ENCODE measurements at regions not wholly inside any gene's neighbourhood (a gene's known extent, or its start where the extent isn't known, plus 50 kb on each side); places are given as distances from the start of the nearest gene placed in this dataset.

DNA sequence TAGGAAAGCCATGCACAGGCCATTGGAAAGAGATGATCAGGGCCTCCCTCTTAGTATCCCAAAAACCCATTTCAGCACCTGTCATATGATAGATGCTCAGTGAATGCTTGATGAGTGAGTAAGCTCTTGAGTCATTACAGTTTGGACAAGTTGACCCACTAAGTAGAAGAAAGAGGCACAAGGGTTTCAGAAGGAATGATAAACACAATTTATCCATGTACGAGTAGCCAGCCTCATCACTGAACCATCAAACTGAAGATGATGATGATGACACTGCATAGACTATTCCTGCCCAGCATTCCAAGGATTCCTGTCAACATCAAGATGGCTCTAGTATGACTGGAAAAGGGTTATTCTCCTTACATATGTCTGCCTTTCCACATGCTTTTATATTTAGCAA, 596.0 kb downstream of the BCL11A start:
- TF ChIP-seq, protein P1, sequence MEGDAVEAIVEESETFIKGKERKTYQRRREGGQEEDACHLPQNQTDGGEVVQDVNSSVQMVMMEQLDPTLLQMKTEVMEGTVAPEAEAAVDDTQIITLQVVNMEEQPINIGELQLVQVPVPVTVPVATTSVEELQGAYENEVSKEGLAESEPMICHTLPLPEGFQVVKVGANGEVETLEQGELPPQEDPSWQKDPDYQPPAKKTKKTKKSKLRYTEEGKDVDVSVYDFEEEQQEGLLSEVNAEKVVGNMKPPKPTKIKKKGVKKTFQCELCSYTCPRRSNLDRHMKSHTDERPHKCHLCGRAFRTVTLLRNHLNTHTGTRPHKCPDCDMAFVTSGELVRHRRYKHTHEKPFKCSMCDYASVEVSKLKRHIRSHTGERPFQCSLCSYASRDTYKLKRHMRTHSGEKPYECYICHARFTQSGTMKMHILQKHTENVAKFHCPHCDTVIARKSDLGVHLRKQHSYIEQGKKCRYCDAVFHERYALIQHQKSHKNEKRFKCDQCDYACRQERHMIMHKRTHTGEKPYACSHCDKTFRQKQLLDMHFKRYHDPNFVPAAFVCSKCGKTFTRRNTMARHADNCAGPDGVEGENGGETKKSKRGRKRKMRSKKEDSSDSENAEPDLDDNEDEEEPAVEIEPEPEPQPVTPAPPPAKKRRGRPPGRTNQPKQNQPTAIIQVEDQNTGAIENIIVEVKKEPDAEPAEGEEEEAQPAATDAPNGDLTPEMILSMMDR (IDR thresholded peaks at IDR 0.05; ENCODE audit: insufficient read depth, low read length, poor library complexity, severe bottlenecking) = no peak
- no peak for TF ChIP-seq EZH2phosphoT487 (conservative IDR thresholded peaks at IDR 0.05; ENCODE audit: low read length)
